SHP77 (cell line): ENCODE measurements at regions not wholly inside any gene's neighbourhood (a gene's known extent, or its start where the extent isn't known, plus 50 kb on each side); places are given as distances from the start of the nearest gene placed in this dataset.
A peak's percentile ranks its signal among the peaks of the same experiment; 100 is the strongest.
"Not testable (repeated sequence)": the region's sequence is repeated elsewhere in the genome, so short reads cannot be mapped to it uniquely, and the experiment has no call there.

Source experiments
- DNase-seq, 2 experiments: peaks; one replicate each; lab custom pipeline; 2025; lab: John Stamatoyannopoulos, UW

GRCh38 chr4:101730291-101731117 is 60.0 kb upstream of the BANK1 start:
- peak; percentile 49 to 65 for DNase-seq

GRCh38 chr4:101727238-101727637 is 63.3 kb upstream of the BANK1 start:
- DNase-seq, result no peak

- peak; percentile 12 to 16 for DNase-seq
These were observed 66.4 kb upstream of the BANK1 start for GRCh38 chr4:101724093-101724492.

GRCh38 chr4:101718810-101719209 is 71.7 kb upstream of the BANK1 start:
- DNase-seq, result no peak

- DNase-seq, result peak; percentile 24 to 44
These were observed 78.8 kb upstream of the BANK1 start for GRCh38 chr4:101711590-101712260.

- DNase-seq, result no peak
These were observed 79.7 kb upstream of the BANK1 start for GRCh38 chr4:101710806-101711205.

GRCh38 chr4:101708293-101709039 is 82.1 kb upstream of the BANK1 start:
- DNase-seq, result no peak

- no peak for DNase-seq
These were observed 82.9 kb upstream of the BANK1 start for GRCh38 chr4:101707596-101707995.

- no peak for DNase-seq
These were observed 83.9 kb upstream of the BANK1 start for GRCh38 chr4:101706535-101707057.

GRCh38 chr4:101701551-101701950 is 89.0 kb upstream of the BANK1 start:
- DNase-seq, result no peak

- DNase-seq, result no peak
These were observed 90.9 kb upstream of the BANK1 start for GRCh38 chr4:101699441-101700124.

GRCh38 chr4:101697266-101697665 is 93.3 kb upstream of the BANK1 start:
- no peak for DNase-seq

- no peak for DNase-seq
These were observed 94.1 kb upstream of the BANK1 start for GRCh38 chr4:101696276-101697010.

GRCh38 chr4:101695176-101695575 is 95.4 kb upstream of the BANK1 start:
- DNase-seq, result no peak

- DNase-seq, result not testable (repeated sequence)
These were observed 96.1 kb upstream of the BANK1 start for GRCh38 chr4:101694403-101694802.

- peak in 1 of 2 experiments; percentile 30 for DNase-seq
These were observed 96.6 kb upstream of the BANK1 start for GRCh38 chr4:101693842-101694398.

GRCh38 chr4:101689220-101689619 is 101.3 kb upstream of the BANK1 start:
- no peak for DNase-seq

- DNase-seq, result no peak
These were observed 105.4 kb upstream of the BANK1 start for GRCh38 chr4:101685126-101685525.

GRCh38 chr4:101682946-101683345 is 107.6 kb upstream of the BANK1 start:
- DNase-seq, result no peak

- no peak for DNase-seq
These were observed 112.3 kb upstream of the BANK1 start for GRCh38 chr4:101678180-101678579.

- DNase-seq, result no peak
These were observed 119.6 kb upstream of the BANK1 start for GRCh38 chr4:101670897-101671296.
